ENCODE measurements at regions not wholly inside any gene's neighbourhood (a gene's known extent, or its start where the extent isn't known, plus 50 kb on each side); places are given as distances from the start of the nearest gene placed in this dataset.

DNA sequence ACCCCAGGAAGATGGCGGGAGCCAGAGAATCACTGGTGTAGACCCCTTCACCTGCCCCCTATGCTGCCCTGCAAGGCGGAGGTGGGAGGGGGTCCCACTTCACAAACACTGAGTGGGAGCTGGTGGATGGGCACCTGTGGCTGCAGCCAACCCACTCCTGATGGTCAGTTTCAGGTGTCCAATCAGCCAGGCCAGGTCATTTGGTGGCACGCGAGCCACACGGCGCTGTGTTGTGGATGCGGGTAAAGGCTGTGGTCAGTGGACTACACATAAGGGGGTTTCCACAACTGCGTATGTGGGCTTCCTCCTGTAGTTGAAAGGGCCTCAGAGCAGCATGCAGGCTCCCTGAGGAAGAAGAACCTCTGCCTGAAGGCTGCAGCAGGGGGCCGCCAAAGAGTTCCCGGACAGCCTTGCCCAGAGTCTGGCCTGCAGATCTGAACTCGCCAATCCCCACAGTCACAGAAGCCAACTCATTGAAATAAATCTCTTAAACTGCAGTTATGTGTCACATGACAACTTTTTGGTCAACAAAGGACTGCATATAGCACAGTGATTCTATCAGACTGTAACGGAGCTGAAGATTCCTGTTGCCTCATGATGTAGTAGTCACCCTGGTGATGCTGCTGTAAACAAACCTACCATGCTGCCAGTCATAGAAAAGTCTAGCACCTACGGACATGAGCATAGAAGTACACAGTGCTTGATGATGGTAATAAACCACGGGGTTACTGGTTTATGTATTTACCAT lies 284.7 kb upstream of the IRX2 start:
- CTCF ChIA-PET (ENCODE audit: low intra/inter-chr PET ratio): no interaction called here
- H3K4me3 ChIP-seq: no peak overlapping the region
- in situ Hi-C loops (cut with MboI) (no loop called here), intact Hi-C loops (cut with micrococcal nuclease) (no loop called here)
- no peaks in the 10 kb centered on the region for H3K9me1 ChIP-seq (ENCODE audit: control insufficient read depth, insufficient read depth, low read length)
- WGBS (ENCODE audit: insufficient coverage, low coverage, missing lambda C conversion rate): 1% methylated on average over 14 of the region's 14 CpGs
- no peaks in the 10 kb centered on the region for H3K9me3 ChIP-seq (replicated peaks; ENCODE audit: control insufficient read depth, insufficient read depth, low read depth, low read length)
- H2AFZ ChIP-seq (ENCODE audit: low read depth, low read length): no peak overlapping the region
- TF ChIP-seq ARID1B (IDR thresholded peaks at IDR 0.05): no peak
- peak; percentile 71 for TF ChIP-seq TFE3 (CRISPR knock-in tag; IDR thresholded peaks at IDR 0.05)
- peaks cover 0 to 8% of the 10 kb centered on the region in 2 experiments; a peak in 2 of 5 replicates for H3K27me3 ChIP-seq (ENCODE audit: control insufficient read depth in 2 of 2, insufficient read depth in 2 of 2, low read length in 2 of 2)
- H3K4me2 ChIP-seq (ENCODE audit: insufficient read depth, low read length): no peak overlapping the region
- no peak for ATAC-seq
- no peaks in the 10 kb centered on the region for H3K36me3 ChIP-seq (ENCODE audit: control insufficient read depth, insufficient read depth, low read length)
- no peak for FAIRE-seq
- H3K4me1 ChIP-seq (replicated peaks in 1 of 2; ENCODE audit: control insufficient read depth in 2 of 2, insufficient read depth in 2 of 2, low read length in 2 of 2): no peaks in the 10 kb centered on the region
- no peak overlapping the region for H3K27ac ChIP-seq (ENCODE audit: extremely low read depth, low read depth, low read length)
- no peaks in the 10 kb centered on the region for H3K79me2 ChIP-seq (ENCODE audit: control insufficient read depth, insufficient read depth, low read length)
- no peak overlapping the region for H3K9ac ChIP-seq (ENCODE audit: insufficient read depth in 1 of 2, low read depth in 2 of 2, low read length in 2 of 2)
- no peaks in the 10 kb centered on the region for H4K20me1 ChIP-seq (replicated peaks; ENCODE audit: control insufficient read depth, insufficient read depth, low read length)
- no peak for DNase-seq (ENCODE audit: extremely low read depth in 1 of 4, low spot score in 3 of 4)
- BruUV-seq (replicated peaks): no TSS peak
- POLR2A ChIA-PET: no interaction called here

DNA sequence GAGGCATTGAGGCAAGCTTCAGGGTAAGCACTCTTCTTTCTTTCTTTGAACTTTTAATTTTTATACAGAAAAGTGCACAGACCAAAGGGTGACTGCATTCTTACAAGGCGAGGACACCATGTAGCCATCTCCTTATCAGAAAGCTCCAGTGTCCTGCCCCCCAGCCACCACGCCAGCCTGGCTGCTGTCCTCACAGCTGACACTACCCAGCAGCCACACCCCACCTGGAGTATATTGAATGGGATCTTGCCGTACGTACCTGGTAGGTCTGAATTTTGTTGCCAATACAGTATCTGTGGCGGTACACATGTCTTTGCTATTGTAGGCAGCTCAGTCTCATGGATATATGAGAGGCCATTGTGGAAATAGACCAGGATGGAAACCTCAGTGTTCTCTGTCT lies 284.0 kb upstream of the IRX2 start:
- in situ Hi-C loops (cut with MboI) (no loop called here), intact Hi-C loops (cut with micrococcal nuclease) (no loop called here)
- Histone ChIP-seq H3K4me2 (ENCODE audit: insufficient read depth, low read length) (no peak overlapping the region), H3K79me2 (ENCODE audit: control insufficient read depth, insufficient read depth, low read length) (no peaks in the 10 kb centered on the region), H3K4me3 (no peak overlapping the region), H3K27me3 (ENCODE audit: control insufficient read depth in 2 of 2, insufficient read depth in 2 of 2, low read length in 2 of 2) (peaks cover 0 to 13% of the 10 kb centered on the region in 2 experiments; a peak in 2 of 5 replicates), H3K4me1 (replicated peaks in 1 of 2; ENCODE audit: control insufficient read depth in 2 of 2, insufficient read depth in 2 of 2, low read length in 2 of 2) (no peaks in the 10 kb centered on the region), H3K27ac (ENCODE audit: extremely low read depth, low read depth, low read length) (no peak overlapping the region), H2AFZ (ENCODE audit: low read depth, low read length) (no peak overlapping the region), H3K9me3 (replicated peaks; ENCODE audit: control insufficient read depth, insufficient read depth, low read depth, low read length) (no peaks in the 10 kb centered on the region), H3K9me1 (ENCODE audit: control insufficient read depth, insufficient read depth, low read length) (no peaks in the 10 kb centered on the region), H4K20me1 (replicated peaks; ENCODE audit: control insufficient read depth, insufficient read depth, low read length) (no peaks in the 10 kb centered on the region; the same call in 1 of the 2 replicates), H3K9ac (ENCODE audit: insufficient read depth in 1 of 2, low read depth in 2 of 2, low read length in 2 of 2) (no peak overlapping the region), H3K36me3 (ENCODE audit: control insufficient read depth, insufficient read depth, low read length) (no peaks in the 10 kb centered on the region)
- no peak for FAIRE-seq
- no peak for DNase-seq (ENCODE audit: extremely low read depth in 1 of 4, low spot score in 3 of 4)
- WGBS (ENCODE audit: insufficient coverage, low coverage, missing lambda C conversion rate): 1% methylated on average over 5 of the region's 5 CpGs
- ChIA-PET POLR2A (interaction anchor here (0.6 kb wide), 1 partner anchor 173 kb away, joined by 6 read pairs; no protein-coding TSS in a partner anchor), CTCF (ENCODE audit: low intra/inter-chr PET ratio) (no interaction called here)
- no peak for ATAC-seq
- no TSS peak for BruUV-seq (replicated peaks)
- TF ChIP-seq ZNF511 (CRISPR knock-in tag; IDR thresholded peaks at IDR 0.05): no peak
- no peak for TF ChIP-seq ETV5 (CRISPR knock-in tag; IDR thresholded peaks at IDR 0.05; ENCODE audit: low read depth)
- TF ChIP-seq DIDO1 (tag; IDR thresholded peaks at IDR 0.05; ENCODE audit: low read depth): no peak
- no peak for TF ChIP-seq CTCFL (IDR thresholded peaks at IDR 0.05; ENCODE audit: borderline replicate concordance, insufficient read depth, low read depth, low read length, poor library complexity, severe bottlenecking)
- no peak for TF ChIP-seq ZNF408 (CRISPR knock-in tag; IDR thresholded peaks at IDR 0.05; ENCODE audit: low read depth)
- no peak for TF ChIP-seq ZEB2 (IDR thresholded peaks at IDR 0.05)
- no peak for TF ChIP-seq HMGXB4 (CRISPR knock-in tag; IDR thresholded peaks at IDR 0.05)
